ENCODE measurements at regions not wholly inside any gene's neighbourhood (a gene's known extent, or its start where the extent isn't known, plus 50 kb on each side); places are given as distances from the start of the nearest gene placed in this dataset.

- DNase-seq (ENCODE audit: low spot score): no peak
Observed at GRCh38 chr3:144229330-144229729, 257.7 kb downstream of the DIPK2A start.

DNA sequence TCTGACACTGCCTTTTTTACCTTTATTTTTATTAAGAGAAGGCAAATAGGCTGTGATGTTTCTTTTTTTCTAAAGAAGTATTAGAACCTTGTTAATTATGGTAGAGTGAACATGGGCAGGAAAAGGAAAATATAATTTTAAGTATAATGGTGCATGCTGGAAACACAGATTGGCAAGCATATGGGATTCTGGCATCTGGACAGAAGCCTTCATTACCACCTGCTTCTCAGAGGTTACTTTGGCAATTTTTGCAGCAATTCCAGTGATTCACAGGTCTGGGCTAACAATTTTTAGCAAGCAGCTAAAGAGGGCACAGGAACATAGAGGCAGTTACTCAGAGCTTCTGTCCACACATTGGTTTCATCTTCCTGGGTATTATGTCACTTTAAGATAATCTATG is 258.3 kb downstream of the DIPK2A start:
- no peak for DNase-seq (ENCODE audit: low spot score)

GRCh38 chr3:144235489-144235888 is 263.9 kb downstream of the DIPK2A start:
- no peak for DNase-seq (ENCODE audit: low spot score)

DNA sequence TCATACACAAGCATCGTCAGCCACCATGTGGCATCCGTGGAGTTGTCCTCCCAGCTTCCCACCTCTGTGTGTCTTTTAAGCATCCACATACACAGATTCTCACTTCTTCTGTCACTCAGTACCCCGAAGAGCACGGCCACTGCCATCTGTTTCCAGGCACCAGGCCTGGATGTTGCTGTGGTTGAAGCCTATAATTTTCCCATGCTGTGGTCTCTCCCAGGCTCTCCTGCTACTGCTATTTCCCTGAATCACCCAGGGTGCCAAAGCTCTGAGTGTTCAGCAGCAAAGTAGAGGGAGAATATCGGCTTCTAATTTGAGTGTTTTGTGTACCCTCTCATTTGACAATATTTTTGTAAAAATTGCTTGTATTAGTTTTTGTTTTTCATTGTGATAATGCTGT is 265.7 kb downstream of the DIPK2A start:
- no peak for DNase-seq (ENCODE audit: low spot score)

DNA sequence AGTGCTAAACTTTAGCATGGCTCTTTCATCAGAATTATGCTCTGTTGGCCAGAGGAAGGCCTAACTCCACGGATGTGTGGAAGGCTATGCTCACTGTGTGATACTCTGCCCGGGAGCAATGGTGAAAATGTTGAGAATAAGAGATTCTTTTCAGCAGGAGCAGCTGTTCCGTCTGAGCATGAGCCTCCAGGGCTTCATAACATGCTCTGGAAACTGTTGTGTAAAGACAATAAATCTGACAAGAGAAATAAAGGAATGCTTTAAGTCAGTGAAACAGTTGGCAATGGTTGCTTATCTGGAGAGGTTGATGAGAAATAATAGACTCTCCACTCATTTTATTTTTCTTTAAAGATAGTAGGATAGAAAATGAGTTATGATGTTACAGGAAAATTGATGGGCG is 269.8 kb downstream of the DIPK2A start:
- no peak for DNase-seq (ENCODE audit: low spot score)

DNA sequence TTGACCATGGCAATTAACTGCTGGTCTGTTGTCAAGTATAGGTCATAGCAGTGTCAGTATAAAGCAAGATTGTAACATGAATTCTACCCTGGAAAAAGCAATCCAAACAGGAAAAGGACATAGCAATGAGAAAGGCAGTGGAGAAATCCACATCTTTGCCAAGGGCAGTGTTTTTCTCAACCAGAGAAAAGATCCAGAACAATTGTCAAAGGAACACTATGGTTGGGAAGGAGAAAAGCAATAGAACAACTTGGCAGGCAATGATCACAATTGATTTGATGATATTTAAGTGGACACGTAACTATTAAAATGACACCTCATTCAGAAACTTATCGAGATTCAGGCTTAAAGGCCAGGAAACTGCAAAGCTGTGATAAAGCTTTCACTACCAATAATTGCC is 271.1 kb downstream of the DIPK2A start:
- DNase-seq (ENCODE audit: low spot score): no peak

GRCh38 chr3:144244662-144245061 is 273.0 kb downstream of the DIPK2A start:
- DNase-seq (ENCODE audit: low spot score): no peak

- DNase-seq (ENCODE audit: low spot score): no peak
Observed at GRCh38 chr3:144252896-144253295, 281.3 kb downstream of the DIPK2A start.

GRCh38 chr3:144257381-144257780 is 285.8 kb downstream of the DIPK2A start:
- DNase-seq (ENCODE audit: low spot score): no peak

DNA sequence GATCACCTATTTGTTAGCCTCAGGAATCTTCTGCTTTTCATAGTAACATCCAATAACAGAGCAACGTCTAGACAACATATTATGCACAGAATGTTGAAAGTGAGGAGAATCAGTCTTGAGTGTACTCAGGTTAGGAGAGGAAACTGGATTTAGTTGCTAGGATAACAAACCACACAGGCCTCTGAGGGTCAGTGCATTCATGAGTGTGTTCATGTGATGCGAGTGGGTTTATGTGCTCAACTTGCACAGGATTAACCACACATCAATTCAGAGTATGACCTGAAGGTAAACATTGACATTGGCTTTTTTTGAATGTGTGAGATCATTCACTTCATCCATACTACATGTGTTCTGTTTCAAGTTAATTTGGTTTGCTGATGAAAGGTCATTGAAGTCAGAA is 287.6 kb downstream of the DIPK2A start:
- DNase-seq (ENCODE audit: low spot score): no peak

DNA sequence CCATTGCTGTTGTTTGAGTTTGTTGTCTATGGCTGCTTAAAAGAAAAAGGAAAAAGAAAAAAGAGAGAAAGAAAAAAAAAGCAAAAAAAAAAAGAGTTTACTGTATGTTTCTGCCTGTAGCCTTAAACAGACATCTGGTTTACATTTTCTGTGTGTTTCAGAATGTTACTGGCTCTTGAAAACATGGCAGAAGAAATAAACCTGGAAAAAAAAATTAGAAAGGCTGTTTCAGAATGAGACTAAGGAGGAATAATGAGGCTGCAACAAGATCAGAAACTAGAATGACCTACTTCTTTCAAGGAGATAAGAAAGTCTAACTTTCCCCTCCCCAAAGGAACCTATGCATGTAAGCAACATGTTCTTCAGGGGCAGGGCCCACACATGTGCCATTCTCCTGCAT is 292.1 kb downstream of the DIPK2A start:
- DNase-seq (ENCODE audit: low spot score): no peak

GRCh38 chr3:144264350-144264749 is 292.7 kb downstream of the DIPK2A start:
- DNase-seq (ENCODE audit: low spot score): no peak

DNA sequence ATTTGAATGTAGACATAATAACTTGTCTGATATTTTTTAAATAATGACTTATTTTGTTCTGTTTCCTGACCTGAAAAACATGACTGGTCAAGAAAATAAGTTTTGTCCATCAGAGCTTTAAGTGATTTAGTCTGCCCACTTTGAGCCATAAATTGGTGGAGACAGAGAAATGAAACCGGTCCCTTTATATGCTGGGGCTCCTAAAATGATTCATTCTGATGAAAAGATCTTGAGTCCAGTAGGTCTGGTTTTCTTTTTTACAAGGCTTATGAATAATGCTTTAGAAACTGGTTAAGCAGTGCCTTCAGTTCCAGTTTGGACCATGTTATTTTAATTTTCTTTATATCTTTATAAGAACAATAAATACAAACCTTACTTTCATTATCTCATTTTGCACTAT is 293.2 kb downstream of the DIPK2A start:
- no peak for DNase-seq (ENCODE audit: low spot score)

GRCh38 chr3:144265542-144266100 is 294.0 kb downstream of the DIPK2A start:
- peak; percentile 25 for DNase-seq (ENCODE audit: low spot score)

DNA sequence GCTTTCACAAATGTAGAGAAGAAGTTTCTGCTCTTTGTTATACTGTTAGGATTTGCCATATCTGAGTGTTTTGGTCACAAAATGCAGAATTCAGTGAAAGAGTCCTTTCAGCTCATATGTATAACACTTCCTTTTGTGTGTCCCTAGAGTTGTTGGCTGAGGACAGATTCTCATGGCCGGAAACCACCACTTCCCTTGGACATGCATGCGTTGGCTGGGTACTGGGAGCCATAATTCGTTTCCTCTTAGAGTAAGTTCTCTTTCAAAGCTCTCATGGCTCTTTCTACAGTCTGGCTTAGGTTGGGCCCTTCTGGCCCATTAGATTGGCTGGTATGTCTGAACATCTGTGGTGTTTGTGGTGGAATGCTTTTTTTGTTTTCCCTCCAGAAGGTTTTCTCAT is 298.5 kb downstream of the DIPK2A start:
- peak; percentile 24 for DNase-seq (ENCODE audit: low spot score)

DNA sequence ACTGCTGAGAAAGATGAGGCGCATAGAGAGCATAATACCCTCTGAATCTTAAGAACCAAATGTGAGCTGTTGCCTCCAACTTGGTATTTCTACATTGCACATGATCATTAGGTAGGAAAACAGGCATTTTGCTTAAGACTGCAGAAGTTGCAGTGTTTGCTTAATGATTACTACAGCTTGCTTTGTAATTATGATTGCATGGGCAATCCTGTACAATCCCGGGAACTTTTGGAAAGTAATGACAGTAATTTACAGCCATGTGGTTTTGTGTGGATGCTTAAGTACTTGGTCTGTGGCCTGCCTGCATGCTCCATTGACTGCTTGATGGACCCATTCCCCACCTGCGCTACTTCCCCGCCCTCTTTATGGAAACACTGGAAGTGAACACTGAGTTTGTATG is 301.1 kb downstream of the DIPK2A start:
- DNase-seq (ENCODE audit: low spot score): no peak

GRCh38 chr3:144273601-144274000 is 302.0 kb downstream of the DIPK2A start:
- no peak for DNase-seq (ENCODE audit: low spot score)

DNA sequence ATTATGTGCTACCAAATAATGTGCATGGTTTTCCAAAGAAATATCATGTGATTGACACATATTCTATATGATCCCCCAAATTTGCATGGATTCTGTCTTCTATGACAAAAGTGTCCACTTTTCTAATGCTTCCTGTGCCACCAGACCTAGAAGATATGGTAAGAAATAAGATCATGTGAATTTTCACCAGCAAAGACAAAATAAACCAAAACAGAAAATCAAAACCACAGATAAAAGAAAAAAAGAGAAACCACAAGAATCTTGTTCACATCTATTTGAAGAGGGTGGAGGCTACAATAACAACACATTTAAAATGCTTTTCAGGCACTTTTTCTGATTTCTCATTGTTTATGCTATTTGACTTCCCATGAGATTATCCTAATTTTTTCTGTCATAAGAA is 303.4 kb downstream of the DIPK2A start:
- DNase-seq (ENCODE audit: low spot score): no peak

GRCh38 chr3:144282313-144282712 is 310.7 kb downstream of the DIPK2A start:
- DNase-seq (ENCODE audit: low spot score): no peak

GRCh38 chr3:144286235-144286910 is 314.8 kb downstream of the DIPK2A start:
- no peak for DNase-seq (ENCODE audit: low spot score)

DNA sequence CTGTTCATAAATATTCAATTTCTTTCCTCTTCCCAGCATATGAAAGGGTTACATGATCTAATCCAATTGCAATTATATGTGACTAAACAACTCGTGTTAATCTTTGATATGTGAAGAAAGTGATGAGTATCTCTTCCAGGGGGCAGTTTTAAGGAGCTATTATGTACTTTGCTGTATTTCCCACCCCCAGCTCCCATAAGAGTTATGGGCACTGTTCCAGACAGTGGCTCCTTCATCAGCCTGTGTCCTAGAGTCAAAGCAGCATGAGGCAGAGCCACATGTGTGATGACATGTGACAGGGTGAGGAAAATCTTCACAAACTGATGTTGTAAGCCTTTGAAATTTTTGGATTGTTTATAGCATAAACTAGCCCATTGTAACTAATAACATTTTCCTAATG is 315.4 kb downstream of the DIPK2A start:
- no peak for DNase-seq (ENCODE audit: low spot score)

DNA sequence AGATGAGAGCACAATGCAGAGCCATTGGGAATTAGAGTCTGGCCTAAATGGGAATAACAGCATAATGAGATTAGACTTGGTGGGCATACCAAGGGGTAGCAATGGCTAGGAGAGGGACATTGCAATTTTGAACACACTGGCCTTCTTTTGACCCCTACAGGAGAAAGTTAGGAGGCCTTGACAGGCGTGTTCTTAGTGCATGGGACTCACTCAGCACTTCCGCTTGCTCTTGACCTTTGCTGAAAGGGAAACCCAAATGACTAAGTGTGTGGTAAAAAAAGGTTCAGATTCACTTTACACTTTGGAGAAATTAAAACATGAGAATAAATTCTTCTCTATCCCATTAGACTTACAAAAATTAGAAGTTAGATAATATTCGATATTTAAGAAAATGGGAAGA is 317.4 kb downstream of the DIPK2A start:
- DNase-seq (ENCODE audit: low spot score): no peak

DNA sequence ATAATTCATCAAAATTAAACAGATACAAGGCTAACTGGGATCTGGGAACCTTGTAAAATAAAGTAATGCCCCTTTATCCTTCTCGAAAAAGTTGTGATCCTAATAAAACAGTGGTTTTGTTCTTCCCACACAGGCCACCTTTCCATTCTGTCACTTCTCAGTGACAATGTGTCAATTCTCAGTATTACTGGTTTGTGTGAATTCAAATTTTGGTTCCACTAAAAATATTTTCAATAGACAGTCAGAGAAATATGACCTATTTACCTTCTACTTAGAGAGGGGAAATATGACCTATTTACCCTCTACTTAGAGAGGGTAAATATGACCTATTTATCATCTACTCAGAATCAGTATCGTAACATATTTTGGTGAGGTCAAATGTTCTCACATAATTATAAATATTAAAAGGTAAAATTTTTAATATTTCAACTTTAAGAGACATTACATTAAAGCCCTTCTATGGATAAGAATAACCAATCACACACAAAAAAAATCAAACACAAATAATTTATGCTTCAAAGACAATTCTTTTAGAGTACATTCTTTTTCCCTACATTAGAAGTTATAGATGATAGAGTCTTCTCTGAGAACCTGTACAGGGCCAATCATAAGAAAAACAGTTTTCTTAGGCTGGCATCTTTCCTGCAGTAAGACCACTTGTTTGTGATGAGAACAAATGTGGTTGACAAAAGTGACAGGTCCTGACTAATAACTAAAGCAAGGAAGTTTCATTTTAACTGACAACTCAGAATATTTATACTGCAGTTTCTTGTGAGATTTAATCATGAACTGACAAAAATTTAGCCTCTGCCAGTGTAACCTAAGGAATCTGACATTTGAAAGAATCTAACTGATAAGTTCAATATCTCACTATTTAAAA is 323.3 kb downstream of the DIPK2A start:
- peak; percentile 5 for DNase-seq (ENCODE audit: low spot score)
